SK-N-MC (cell line): ENCODE measurements at regions not wholly inside any gene's neighbourhood (a gene's known extent, or its start where the extent isn't known, plus 50 kb on each side); places are given as distances from the start of the nearest gene placed in this dataset.

Experiments
- DNase-seq: peaks from one replicate; pipeline ENCODE4 v3.0.0-alpha.2; 2011; ENCODE audit warnings: low read depth, low spot score
- H3K27ac ChIP-seq: fragments of 200-600 bp; sonication (generic); 2 replicates; pipeline ENCODE4 v1.5.1; 2016; ENCODE audit warnings: mixed run types
- H3K36me3 ChIP-seq: fragments of 200-600 bp; sonication (generic); 2 replicates; pipeline ENCODE4 v1.6.1; 2017; ENCODE audit warnings: antibody characterized with exemption, low read length, mixed read lengths; ENCODE audit not compliant: insufficient read depth
- H3K4me3 ChIP-seq: fragments of 200-600 bp; sonication (generic); 2 replicates; pipeline ENCODE4 v1.5.1; 2016
- H3K9ac ChIP-seq: fragments of 200-600 bp; sonication (generic); 2 replicates; pipeline ENCODE4 v1.8.0; 2017; ENCODE audit warnings: mixed run types, mixed read lengths; ENCODE audit not compliant: insufficient read length
- H3K9me3 ChIP-seq: fragments of 200-600 bp; sonication (generic); 2 replicates; pipeline ENCODE4 v1.6.1; 2017; ENCODE audit warnings: low read depth, mild to moderate bottlenecking, antibody characterized with exemption, low read length, moderate library complexity, mixed read lengths
- EZH2 ChIP-seq: fragments of 200-600 bp; sonication (generic); IDR thresholded peaks from one replicate; pipeline ENCODE4 v1.6.1; 2017; ENCODE audit warnings: antibody characterized with exemption
- FOXP2 ChIP-seq: optimal IDR thresholded peaks from 2 replicates; pipeline ENCODE3; 2011; ENCODE audit warnings: mild to moderate bottlenecking, moderate library complexity; ENCODE audit not compliant: insufficient read depth; ENCODE audit errors: extremely low read length, control extremely low read depth
- POLR2AphosphoS5 ChIP-seq: IDR thresholded peaks from 2 replicates; pipeline ENCODE4 v1.6.1; 2012; ENCODE audit warnings: mild to moderate bottlenecking, low read depth, low read length, borderline replicate concordance

DNA sequence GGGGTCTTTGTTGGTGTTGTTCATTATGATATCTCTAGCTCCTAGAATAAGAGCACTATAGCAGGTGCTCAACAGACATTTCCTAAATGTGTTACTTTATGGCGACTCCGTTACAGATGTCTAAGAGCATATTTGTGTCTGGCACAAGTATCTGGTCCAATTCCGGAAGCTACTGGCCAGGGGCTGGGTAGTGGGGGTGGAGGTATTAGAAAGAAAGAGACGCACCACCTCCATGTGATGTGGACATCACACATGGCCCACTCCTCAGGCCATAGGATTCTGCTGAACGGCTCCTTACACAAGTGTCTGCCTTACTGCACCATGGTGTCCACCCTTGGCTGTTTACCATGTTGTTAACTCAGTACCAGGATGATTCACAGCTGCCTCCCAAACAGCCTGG lies 296.8 kb upstream of the MKI67 start:
- TF ChIP-seq POLR2AphosphoS5: no peak
- no peak for TF ChIP-seq FOXP2
- no peak for TF ChIP-seq EZH2
- Histone ChIP-seq H3K27ac (no peak overlapping the region), H3K9ac (no peak overlapping the region), H3K4me3 (no peak overlapping the region), H3K36me3 (no peaks in the 10 kb centered on the region), H3K9me3 (no peaks in the 10 kb centered on the region)
- DNase-seq: no peak

DNA sequence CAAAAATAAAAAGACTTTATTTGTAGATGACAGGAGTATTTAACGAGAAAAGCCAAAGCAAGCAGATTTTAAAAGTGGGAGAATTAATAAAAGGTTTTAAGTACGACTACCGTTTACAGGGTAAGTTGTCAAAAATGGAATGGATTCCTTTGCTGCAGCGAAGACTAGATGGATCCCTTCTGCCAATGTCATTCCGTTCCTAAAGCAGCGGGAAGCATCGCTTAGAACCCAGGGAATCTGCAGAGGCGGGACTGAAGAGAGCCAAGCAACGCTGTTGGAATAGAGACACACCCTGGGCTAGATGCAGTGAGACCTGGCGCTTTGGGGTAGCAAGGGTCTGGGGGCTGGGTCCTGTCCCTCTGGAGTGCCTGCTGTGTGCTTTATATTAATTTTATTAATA lies 303.1 kb upstream of the MKI67 start:
- Histone ChIP-seq H3K9me3 (no peaks in the 10 kb centered on the region), H3K36me3 (no peaks in the 10 kb centered on the region), H3K4me3 (no peak overlapping the region), H3K9ac (no peak overlapping the region), H3K27ac (no peak overlapping the region)
- no peak for DNase-seq
- TF ChIP-seq POLR2AphosphoS5: no peak
- TF ChIP-seq FOXP2: no peak
- TF ChIP-seq EZH2: no peak

DNA sequence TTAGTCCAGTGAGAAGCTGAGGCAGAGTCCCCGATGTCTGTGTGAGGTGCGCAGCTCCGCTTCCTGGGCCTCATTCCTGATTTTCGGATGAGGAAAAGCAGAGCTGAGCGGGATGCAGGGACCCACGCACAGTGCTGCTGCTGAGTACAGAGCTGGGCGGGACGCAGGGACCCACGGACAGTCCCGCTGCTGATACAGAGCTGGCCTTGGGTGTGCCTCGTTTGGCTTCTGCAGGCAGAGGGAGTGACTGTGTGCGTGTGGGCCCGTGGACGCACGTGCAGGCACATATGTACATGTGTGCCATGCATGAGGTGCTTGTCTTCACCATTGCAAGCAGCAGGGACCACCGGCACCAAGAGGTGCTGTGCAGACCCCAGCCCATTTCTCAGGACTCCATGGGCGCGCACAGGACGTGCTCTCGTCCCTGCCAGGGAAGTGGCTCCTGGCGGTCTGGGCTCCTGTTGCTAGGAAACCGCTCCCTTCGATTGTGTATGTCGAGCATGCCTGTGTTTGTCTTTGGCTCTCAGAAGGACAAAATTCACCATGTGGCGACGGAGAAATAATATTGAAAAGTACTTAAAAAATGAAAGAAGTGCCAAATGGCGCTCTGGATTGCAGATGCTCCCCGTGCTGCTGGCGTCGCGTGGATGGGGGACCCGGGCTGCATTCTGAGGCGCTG lies 303.8 kb upstream of the MKI67 start:
- no peaks in the 10 kb centered on the region for H3K9me3 ChIP-seq
- H3K4me3 ChIP-seq: no peak overlapping the region
- no peak overlapping the region for H3K27ac ChIP-seq
- TF ChIP-seq POLR2AphosphoS5 (no peak), FOXP2 (no peak), EZH2 (no peak)
- H3K9ac ChIP-seq: no peak overlapping the region
- H3K36me3 ChIP-seq: no peaks in the 10 kb centered on the region
- DNase-seq: no peak

DNA sequence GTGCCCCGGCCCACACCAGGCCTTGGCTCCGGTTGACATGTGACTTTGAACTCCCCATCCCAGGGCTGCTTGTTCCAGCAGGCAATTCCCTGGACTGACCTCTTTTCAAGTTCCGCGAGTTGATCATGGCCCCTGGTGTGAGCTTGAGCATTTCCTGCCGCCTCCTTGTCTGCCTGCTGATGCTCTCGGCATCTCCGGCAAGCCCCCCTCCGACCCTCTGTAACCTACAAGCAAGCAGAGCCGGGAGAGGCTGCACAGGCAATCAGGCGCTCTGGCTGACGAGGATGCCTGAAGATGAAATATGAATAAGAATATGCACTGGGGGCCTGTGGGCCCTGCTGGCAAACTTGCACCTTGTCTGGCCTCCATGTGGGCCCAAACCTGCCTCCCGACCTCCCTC lies 304.9 kb upstream of the MKI67 start:
- no peaks in the 10 kb centered on the region for H3K9me3 ChIP-seq
- no peak overlapping the region for H3K27ac ChIP-seq
- H3K9ac ChIP-seq: no peak overlapping the region
- no peaks in the 10 kb centered on the region for H3K36me3 ChIP-seq
- TF ChIP-seq EZH2: no peak
- no peak for TF ChIP-seq FOXP2
- H3K4me3 ChIP-seq: no peak overlapping the region
- no peak for DNase-seq

DNA sequence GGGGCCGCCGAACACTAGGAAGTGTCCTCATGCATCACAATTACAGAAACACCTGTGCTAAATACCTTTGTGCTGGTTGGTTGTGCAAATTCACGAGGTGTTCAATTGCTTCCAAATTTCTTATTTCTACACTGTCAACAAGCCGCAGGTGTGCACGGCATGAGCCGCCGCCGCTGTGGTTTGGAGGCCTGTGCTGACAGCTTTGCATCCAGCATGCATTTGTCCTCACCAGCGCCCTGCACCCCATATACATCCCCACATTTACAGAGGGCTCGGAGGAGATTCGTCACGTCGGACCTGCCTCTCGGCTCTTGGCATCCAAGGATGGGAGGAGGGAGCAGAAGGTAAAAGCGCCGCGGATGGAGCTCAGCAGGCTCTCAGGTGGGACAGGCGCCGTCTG lies 305.3 kb upstream of the MKI67 start:
- H3K9ac ChIP-seq: no peak overlapping the region
- no peak overlapping the region for H3K4me3 ChIP-seq
- no peak for TF ChIP-seq FOXP2
- TF ChIP-seq POLR2AphosphoS5: no peak
- no peak for TF ChIP-seq EZH2
- H3K27ac ChIP-seq: no peak overlapping the region
- no peaks in the 10 kb centered on the region for H3K9me3 ChIP-seq
- no peaks in the 10 kb centered on the region for H3K36me3 ChIP-seq
- DNase-seq: no peak

DNA sequence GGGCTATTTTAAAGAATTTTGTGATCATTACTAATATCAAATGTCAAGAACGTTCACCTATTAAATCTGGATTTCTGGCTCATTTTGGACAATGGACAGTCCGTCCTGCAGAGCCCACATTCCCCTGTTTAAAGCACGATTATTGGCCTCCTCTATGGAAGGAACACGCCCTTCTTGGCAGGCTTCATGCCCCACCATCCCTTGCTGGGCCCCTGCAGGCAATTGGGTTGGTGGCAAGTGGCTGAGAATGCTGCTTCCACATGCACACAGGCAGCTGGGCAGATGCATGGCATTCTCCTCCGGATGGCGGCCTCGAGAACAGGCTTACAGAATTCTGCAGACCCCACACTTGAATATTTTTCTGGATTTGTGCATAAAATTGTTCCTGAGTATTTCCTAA lies 305.8 kb upstream of the MKI67 start:
- no peak overlapping the region for H3K9ac ChIP-seq
- H3K36me3 ChIP-seq: no peaks in the 10 kb centered on the region
- no peaks in the 10 kb centered on the region for H3K9me3 ChIP-seq
- no peak overlapping the region for H3K27ac ChIP-seq
- TF ChIP-seq POLR2AphosphoS5 (no peak), EZH2 (no peak), FOXP2 (no peak)
- no peak overlapping the region for H3K4me3 ChIP-seq
- no peak for DNase-seq

DNA sequence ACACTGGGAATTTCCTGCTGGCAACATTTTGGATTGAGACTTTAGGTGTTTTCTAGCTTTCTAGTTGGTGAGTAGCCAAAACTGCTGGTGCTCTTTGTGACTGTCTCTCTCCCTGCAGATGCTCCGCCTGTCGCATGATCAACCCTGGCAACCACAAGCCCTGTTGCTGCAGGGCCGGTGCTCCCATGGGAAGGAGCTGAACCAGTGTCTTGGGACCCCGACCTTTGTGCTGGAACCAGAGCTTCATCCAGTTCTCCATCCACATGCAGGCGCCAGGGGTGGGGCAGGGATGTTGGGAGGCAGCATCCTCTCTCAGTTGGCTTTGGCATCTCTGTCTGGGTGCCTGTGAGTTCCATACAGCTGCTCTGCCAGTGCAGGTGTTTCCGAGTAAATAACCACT lies 306.2 kb upstream of the MKI67 start:
- no peak for DNase-seq
- Histone ChIP-seq H3K4me3 (no peak overlapping the region), H3K36me3 (no peaks in the 10 kb centered on the region), H3K9me3 (no peaks in the 10 kb centered on the region), H3K27ac (no peak overlapping the region), H3K9ac (no peak overlapping the region)
- no peak for TF ChIP-seq EZH2

DNA sequence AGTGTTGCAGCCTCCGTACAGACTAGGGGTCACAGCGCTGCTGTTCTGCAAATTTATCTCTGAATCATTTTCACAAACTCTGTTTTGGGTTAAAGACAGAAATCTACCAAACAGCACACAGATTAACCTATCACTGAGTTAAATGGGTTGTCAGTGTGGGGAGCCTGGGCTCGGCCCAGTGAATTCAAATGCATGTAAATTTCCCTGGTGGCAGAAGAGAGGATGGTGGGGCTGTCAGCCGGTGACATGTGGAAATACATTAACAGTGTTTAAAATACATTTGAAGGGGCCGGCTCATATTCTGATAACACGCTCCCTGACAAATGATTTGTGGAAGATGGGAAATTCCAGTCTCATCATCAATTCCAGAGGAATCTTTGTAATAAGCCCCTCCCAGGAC lies 309.6 kb upstream of the MKI67 start:
- TF ChIP-seq FOXP2 (no peak), POLR2AphosphoS5 (no peak), EZH2 (no peak)
- no peak for DNase-seq
- no peaks in the 10 kb centered on the region for H3K36me3 ChIP-seq
- no peak overlapping the region for H3K27ac ChIP-seq
- no peak overlapping the region for H3K4me3 ChIP-seq
- no peak overlapping the region for H3K9ac ChIP-seq
- H3K9me3 ChIP-seq: no peaks in the 10 kb centered on the region

DNA sequence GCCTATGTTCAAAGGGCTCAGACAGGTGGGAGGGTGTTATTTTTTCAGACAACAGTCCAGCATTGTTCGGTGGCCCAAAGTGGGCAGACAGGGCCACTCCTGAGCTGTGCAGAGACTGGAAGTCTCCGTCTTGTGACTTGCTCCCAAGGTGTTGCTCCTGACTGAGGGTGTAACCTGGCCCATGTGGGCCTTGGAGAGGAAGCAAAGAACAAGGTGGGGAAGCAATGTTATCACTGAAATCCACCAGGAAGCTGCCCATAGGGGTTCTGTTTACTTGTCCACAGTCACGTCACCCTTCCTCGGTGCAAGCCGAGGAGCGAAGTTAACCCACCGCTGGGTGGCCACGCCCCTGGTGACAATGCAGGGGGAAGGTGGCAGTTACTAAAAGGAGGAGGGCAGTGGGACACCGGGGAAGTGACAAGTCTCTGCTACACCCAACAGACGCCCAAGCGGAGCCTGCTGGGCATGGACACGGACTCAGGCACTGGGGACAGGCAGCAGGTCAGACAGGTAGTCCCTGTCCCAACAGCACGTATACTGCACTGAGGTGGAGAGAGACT lies 311.6 kb upstream of the MKI67 start:
- DNase-seq: no peak
- Histone ChIP-seq H3K36me3 (no peaks in the 10 kb centered on the region), H3K9me3 (no peaks in the 10 kb centered on the region), H3K9ac (no peak overlapping the region), H3K27ac (no peak overlapping the region), H3K4me3 (no peak overlapping the region)
- no peak for TF ChIP-seq EZH2
- TF ChIP-seq POLR2AphosphoS5: no peak
- no peak for TF ChIP-seq FOXP2

DNA sequence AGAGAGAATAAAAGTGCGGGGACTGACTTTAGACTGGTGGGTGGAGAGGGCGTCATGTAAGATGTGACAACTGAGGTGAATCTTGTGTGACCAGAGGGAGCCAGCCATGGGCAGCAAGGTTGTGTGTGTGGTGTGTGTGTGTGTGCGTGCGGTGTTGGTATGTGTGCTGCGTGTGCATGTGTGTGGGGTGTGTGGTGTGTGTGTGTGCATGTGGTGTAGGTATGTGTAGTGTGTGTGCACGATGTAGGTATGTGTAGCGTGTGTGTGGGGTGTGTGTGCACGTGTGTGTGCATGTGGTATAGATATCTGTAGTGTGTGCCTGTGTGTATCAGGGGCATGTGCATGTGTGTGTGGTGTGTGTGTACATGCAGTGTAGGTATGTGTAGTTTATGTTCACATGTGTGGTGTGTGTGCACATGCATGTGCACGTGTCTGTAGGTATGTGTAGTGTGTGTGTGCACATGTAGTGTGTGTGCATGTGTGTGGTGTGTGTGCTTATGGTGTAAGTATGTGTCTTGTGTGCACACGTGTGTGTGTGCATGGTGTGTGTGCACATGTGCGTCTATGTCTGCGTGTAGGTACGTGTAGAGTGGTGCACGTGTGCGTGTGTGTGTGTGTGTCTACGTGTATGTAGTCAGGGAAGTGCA lies 312.3 kb upstream of the MKI67 start:
- no peak for DNase-seq
- TF ChIP-seq POLR2AphosphoS5 (no peak), EZH2 (no peak)

More for the DNA sequence above, 312.3 kb upstream of the MKI67 start:
- Histone ChIP-seq H3K9me3 (no peaks in the 10 kb centered on the region), H3K9ac (no peak overlapping the region), H3K36me3 (no peaks in the 10 kb centered on the region), H3K4me3 (no peak overlapping the region), H3K27ac (no peak overlapping the region)
